ENCODE measurements at regions not wholly inside any gene's neighbourhood (a gene's known extent, or its start where the extent isn't known, plus 50 kb on each side); places are given as distances from the start of the nearest gene placed in this dataset.

- H3K9me3 ChIP-seq (ENCODE audit: insufficient read depth, low read depth, low read length), result peaks cover 8% of the 10 kb centered on the region; the same call in 1 of the 2 replicates
- H3K36me3 ChIP-seq (ENCODE audit: insufficient read depth, low read depth, low read length), result no peaks in the 10 kb centered on the region
- no peaks in the 10 kb centered on the region for H3K27me3 ChIP-seq (ENCODE audit: insufficient read depth, low read length)
- no peak overlapping the region for H3K9ac ChIP-seq (ENCODE audit: low read depth, low read length)
- no peak overlapping the region for H3K27ac ChIP-seq (ENCODE audit: low read length)
- no peaks in the 10 kb centered on the region for H3K4me1 ChIP-seq (ENCODE audit: insufficient read depth, low read length)
- no peak overlapping the region for H3K4me3 ChIP-seq (ENCODE audit: low read length)
Measured at GRCh38 chr14:95034788-95035187, 122.5 kb downstream of the DICER1 start.

- H3K9me3 ChIP-seq (ENCODE audit: insufficient read depth, low read depth, low read length), result peaks cover 8% of the 10 kb centered on the region; the same call in 1 of the 2 replicates
- no peak overlapping the region for H3K27ac ChIP-seq (ENCODE audit: low read length)
- no peaks in the 10 kb centered on the region for H3K4me1 ChIP-seq (ENCODE audit: insufficient read depth, low read length)
- no peaks in the 10 kb centered on the region for H3K27me3 ChIP-seq (ENCODE audit: insufficient read depth, low read length)
- no peaks in the 10 kb centered on the region for H3K36me3 ChIP-seq (ENCODE audit: insufficient read depth, low read depth, low read length)
- no peak overlapping the region for H3K4me3 ChIP-seq (ENCODE audit: low read length)
- no peak overlapping the region for H3K9ac ChIP-seq (ENCODE audit: low read depth, low read length)
Measured at GRCh38 chr14:95033682-95034632, 123.4 kb downstream of the DICER1 start.

- Histone ChIP-seq H3K4me1 (ENCODE audit: insufficient read depth, low read length) (no peaks in the 10 kb centered on the region), H3K9me3 (ENCODE audit: insufficient read depth, low read depth, low read length) (peaks cover 8% of the 10 kb centered on the region; the same call in 1 of the 2 replicates), H3K36me3 (ENCODE audit: insufficient read depth, low read depth, low read length) (no peaks in the 10 kb centered on the region), H3K27ac (ENCODE audit: low read length) (no peak overlapping the region), H3K9ac (ENCODE audit: low read depth, low read length) (no peak overlapping the region), H3K4me3 (ENCODE audit: low read length) (no peak overlapping the region), H3K27me3 (ENCODE audit: insufficient read depth, low read length) (no peaks in the 10 kb centered on the region)
Measured at GRCh38 chr14:95033031-95033430, 124.3 kb downstream of the DICER1 start.

- no peak overlapping the region for H3K9ac ChIP-seq (ENCODE audit: low read depth, low read length)
- no peaks in the 10 kb centered on the region for H3K36me3 ChIP-seq (ENCODE audit: insufficient read depth, low read depth, low read length)
- no peak overlapping the region for H3K27ac ChIP-seq (ENCODE audit: low read length)
- peaks cover 6% of the 10 kb centered on the region; the same call in 1 of the 2 replicates for H3K9me3 ChIP-seq (ENCODE audit: insufficient read depth, low read depth, low read length)
- H3K4me3 ChIP-seq (ENCODE audit: low read length), result no peak overlapping the region
- no peaks in the 10 kb centered on the region for H3K27me3 ChIP-seq (ENCODE audit: insufficient read depth, low read length)
- no peaks in the 10 kb centered on the region for H3K4me1 ChIP-seq (ENCODE audit: insufficient read depth, low read length)
Measured at GRCh38 chr14:95026851-95027463, 130.4 kb downstream of the DICER1 start.

- H3K9me3 ChIP-seq (ENCODE audit: insufficient read depth, low read depth, low read length), result no peaks in the 10 kb centered on the region
- H3K4me3 ChIP-seq (ENCODE audit: low read length), result no peak overlapping the region
- no peaks in the 10 kb centered on the region for H3K4me1 ChIP-seq (ENCODE audit: insufficient read depth, low read length)
- H3K27ac ChIP-seq (ENCODE audit: low read length), result no peak overlapping the region
- no peaks in the 10 kb centered on the region for H3K27me3 ChIP-seq (ENCODE audit: insufficient read depth, low read length)
- no peaks in the 10 kb centered on the region for H3K36me3 ChIP-seq (ENCODE audit: insufficient read depth, low read depth, low read length)
- H3K9ac ChIP-seq (ENCODE audit: low read depth, low read length), result no peak overlapping the region
Measured at GRCh38 chr14:95025941-95026340, 131.4 kb downstream of the DICER1 start.

GRCh38 chr14:95025218-95025617 lies 132.1 kb downstream of the DICER1 start:
- Histone ChIP-seq H3K4me3 (ENCODE audit: low read length) (no peak overlapping the region), H3K9ac (ENCODE audit: low read depth, low read length) (no peak overlapping the region)

GRCh38 chr14:95024380-95024779 lies 132.9 kb downstream of the DICER1 start:
- H3K36me3 ChIP-seq (ENCODE audit: insufficient read depth, low read depth, low read length), result no peaks in the 10 kb centered on the region
- no peak overlapping the region for H3K27ac ChIP-seq (ENCODE audit: low read length)
- no peaks in the 10 kb centered on the region for H3K4me1 ChIP-seq (ENCODE audit: insufficient read depth, low read length)
- H3K9me3 ChIP-seq (ENCODE audit: insufficient read depth, low read depth, low read length), result no peaks in the 10 kb centered on the region
- no peaks in the 10 kb centered on the region for H3K27me3 ChIP-seq (ENCODE audit: insufficient read depth, low read length)
- no peak overlapping the region for H3K4me3 ChIP-seq (ENCODE audit: low read length)
- no peak overlapping the region for H3K9ac ChIP-seq (ENCODE audit: low read depth, low read length)

More at GRCh38 chr14:95025218-95025617, 132.1 kb downstream of the DICER1 start:
- Histone ChIP-seq H3K27ac (ENCODE audit: low read length) (no peak overlapping the region), H3K27me3 (ENCODE audit: insufficient read depth, low read length) (no peaks in the 10 kb centered on the region), H3K9me3 (ENCODE audit: insufficient read depth, low read depth, low read length) (no peaks in the 10 kb centered on the region), H3K4me1 (ENCODE audit: insufficient read depth, low read length) (no peaks in the 10 kb centered on the region), H3K36me3 (ENCODE audit: insufficient read depth, low read depth, low read length) (no peaks in the 10 kb centered on the region)

GRCh38 chr14:95023886-95024285 lies 133.4 kb downstream of the DICER1 start:
- Histone ChIP-seq H3K9ac (ENCODE audit: low read depth, low read length) (no peak overlapping the region), H3K9me3 (ENCODE audit: insufficient read depth, low read depth, low read length) (no peaks in the 10 kb centered on the region), H3K27me3 (ENCODE audit: insufficient read depth, low read length) (no peaks in the 10 kb centered on the region), H3K4me1 (ENCODE audit: insufficient read depth, low read length) (no peaks in the 10 kb centered on the region), H3K36me3 (ENCODE audit: insufficient read depth, low read depth, low read length) (no peaks in the 10 kb centered on the region), H3K4me3 (ENCODE audit: low read length) (no peak overlapping the region), H3K27ac (ENCODE audit: low read length) (no peak overlapping the region)

- no peak overlapping the region for H3K27ac ChIP-seq (ENCODE audit: low read length)
- no peaks in the 10 kb centered on the region for H3K27me3 ChIP-seq (ENCODE audit: insufficient read depth, low read length)
- H3K4me3 ChIP-seq (ENCODE audit: low read length), result no peak overlapping the region
- no peak overlapping the region for H3K9ac ChIP-seq (ENCODE audit: low read depth, low read length)
- H3K9me3 ChIP-seq (ENCODE audit: insufficient read depth, low read depth, low read length), result no peaks in the 10 kb centered on the region
- no peaks in the 10 kb centered on the region for H3K36me3 ChIP-seq (ENCODE audit: insufficient read depth, low read depth, low read length)
- H3K4me1 ChIP-seq (ENCODE audit: insufficient read depth, low read length), result no peaks in the 10 kb centered on the region
Measured at GRCh38 chr14:95023115-95023514, 134.2 kb downstream of the DICER1 start.

GRCh38 chr14:95021588-95021987 lies 135.7 kb downstream of the DICER1 start:
- no peak overlapping the region for H3K9ac ChIP-seq (ENCODE audit: low read depth, low read length)
- H3K36me3 ChIP-seq (ENCODE audit: insufficient read depth, low read depth, low read length), result no peaks in the 10 kb centered on the region
- H3K4me1 ChIP-seq (ENCODE audit: insufficient read depth, low read length), result no peaks in the 10 kb centered on the region
- H3K27ac ChIP-seq (ENCODE audit: low read length), result no peak overlapping the region
- no peaks in the 10 kb centered on the region for H3K9me3 ChIP-seq (ENCODE audit: insufficient read depth, low read depth, low read length)
- H3K27me3 ChIP-seq (ENCODE audit: insufficient read depth, low read length), result no peaks in the 10 kb centered on the region
- H3K4me3 ChIP-seq (ENCODE audit: low read length), result no peak overlapping the region

GRCh38 chr14:95018821-95019220 lies 138.5 kb downstream of the DICER1 start:
- Histone ChIP-seq H3K4me3 (ENCODE audit: low read length) (no peak overlapping the region), H3K9me3 (ENCODE audit: insufficient read depth, low read depth, low read length) (no peaks in the 10 kb centered on the region), H3K36me3 (ENCODE audit: insufficient read depth, low read depth, low read length) (no peaks in the 10 kb centered on the region), H3K4me1 (ENCODE audit: insufficient read depth, low read length) (no peaks in the 10 kb centered on the region), H3K27ac (ENCODE audit: low read length) (no peak overlapping the region), H3K27me3 (ENCODE audit: insufficient read depth, low read length) (no peaks in the 10 kb centered on the region), H3K9ac (ENCODE audit: low read depth, low read length) (no peak overlapping the region)

- Histone ChIP-seq H3K9me3 (ENCODE audit: insufficient read depth, low read depth, low read length) (no peaks in the 10 kb centered on the region), H3K9ac (ENCODE audit: low read depth, low read length) (no peak overlapping the region), H3K36me3 (ENCODE audit: insufficient read depth, low read depth, low read length) (no peaks in the 10 kb centered on the region), H3K27ac (ENCODE audit: low read length) (no peak overlapping the region), H3K4me3 (ENCODE audit: low read length) (no peak overlapping the region), H3K27me3 (ENCODE audit: insufficient read depth, low read length) (0 out of 2 replicates have a peak, but pooled peaks cover 7% of the 10 kb centered on the region), H3K4me1 (ENCODE audit: insufficient read depth, low read length) (no peaks in the 10 kb centered on the region)
Measured at GRCh38 chr14:95015046-95015445, 142.3 kb downstream of the DICER1 start.

All from iPS-20b (cell line).